GM23338 (cell line): ENCODE measurements at regions not wholly inside any gene's neighbourhood (a gene's known extent, or its start where the extent isn't known, plus 50 kb on each side); places are given as distances from the start of the nearest gene placed in this dataset.

ENCODE experiments used
- CREB1 ChIP-seq: fragments of 250-450 bp; sonication (Bioruptor Pico); IDR thresholded peaks from 2 replicates; pipeline ENCODE4 v1.5.0; 2020; ENCODE audit warnings: low read depth, mild to moderate bottlenecking, moderate library complexity
- EZH2 ChIP-seq: fragments of 200-600 bp; sonication (generic); IDR thresholded peaks from one replicate; pipeline ENCODE4 v1.8.0; 2017; ENCODE audit warnings: antibody characterized with exemption, mild to moderate bottlenecking, low read depth; ENCODE audit not compliant: unreplicated experiment
- EZH2phosphoT487 ChIP-seq: fragments of 200-600 bp; sonication (generic); IDR thresholded peaks from one replicate; pipeline ENCODE4 v1.8.1; 2018; ENCODE audit warnings: antibody characterized with exemption; ENCODE audit not compliant: unreplicated experiment
- JUNB ChIP-seq: IDR thresholded peaks from one replicate; pipeline ENCODE4 v1.6.1; 2016; ENCODE audit warnings: antibody characterized with exemption; ENCODE audit not compliant: unreplicated experiment
- POLR2AphosphoS5 ChIP-seq: IDR thresholded peaks from 2 replicates; pipeline ENCODE4 v1.6.1; 2016; ENCODE audit warnings: antibody characterized with exemption, low read depth
- ZNF114 ChIP-seq: fragments of 250-450 bp; sonication (Bioruptor Pico); IDR thresholded peaks from 2 replicates; pipeline ENCODE4 v1.5.0; 2020; ENCODE audit warnings: mild to moderate bottlenecking, moderate library complexity
- TF ChIP-seq, protein P1 (sequence below), 2 experiments: fragments of 200-600 bp in 1 of 2; sonication (generic) in 1 of 2; conservative IDR thresholded peaks; 2 replicates each; pipeline versions ENCODE4 v1.5.1 to v1.6.1; 2016 to 2017; ENCODE audit warnings: antibody characterized with exemption in 2 of 2, low read depth in 2 of 2, mild to moderate bottlenecking in 2 of 2, moderate library complexity in 1 of 2
- TF ChIP-seq, protein P2 (sequence below): IDR thresholded peaks from 2 replicates; pipeline ENCODE4 v1.6.1; 2016; ENCODE audit warnings: antibody characterized with exemption
- TF ChIP-seq, protein P3 (sequence below): IDR thresholded peaks from one replicate; pipeline ENCODE4 v1.6.1; 2018; ENCODE audit warnings: antibody characterized with exemption; ENCODE audit not compliant: unreplicated experiment

DNA sequence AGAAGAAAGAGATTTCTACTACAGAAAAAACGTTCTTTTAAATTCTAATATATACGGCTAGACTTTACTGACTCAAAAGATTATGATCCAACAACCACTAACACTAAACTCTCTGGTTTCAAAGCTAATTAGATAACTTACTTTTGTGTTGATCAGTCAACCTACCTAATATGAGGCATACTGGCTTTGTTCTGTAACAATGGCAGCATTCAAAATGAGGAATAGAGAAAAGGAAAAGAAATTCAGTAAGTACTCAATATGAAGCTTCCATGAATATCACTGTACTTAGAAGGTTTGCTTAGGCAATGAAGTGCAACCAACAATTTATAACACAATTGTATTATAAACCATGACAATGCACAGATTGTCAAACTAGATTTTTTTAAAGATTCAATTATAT is 430.5 kb upstream of the PMFBP1 start:
- TF ChIP-seq, protein P1, sequence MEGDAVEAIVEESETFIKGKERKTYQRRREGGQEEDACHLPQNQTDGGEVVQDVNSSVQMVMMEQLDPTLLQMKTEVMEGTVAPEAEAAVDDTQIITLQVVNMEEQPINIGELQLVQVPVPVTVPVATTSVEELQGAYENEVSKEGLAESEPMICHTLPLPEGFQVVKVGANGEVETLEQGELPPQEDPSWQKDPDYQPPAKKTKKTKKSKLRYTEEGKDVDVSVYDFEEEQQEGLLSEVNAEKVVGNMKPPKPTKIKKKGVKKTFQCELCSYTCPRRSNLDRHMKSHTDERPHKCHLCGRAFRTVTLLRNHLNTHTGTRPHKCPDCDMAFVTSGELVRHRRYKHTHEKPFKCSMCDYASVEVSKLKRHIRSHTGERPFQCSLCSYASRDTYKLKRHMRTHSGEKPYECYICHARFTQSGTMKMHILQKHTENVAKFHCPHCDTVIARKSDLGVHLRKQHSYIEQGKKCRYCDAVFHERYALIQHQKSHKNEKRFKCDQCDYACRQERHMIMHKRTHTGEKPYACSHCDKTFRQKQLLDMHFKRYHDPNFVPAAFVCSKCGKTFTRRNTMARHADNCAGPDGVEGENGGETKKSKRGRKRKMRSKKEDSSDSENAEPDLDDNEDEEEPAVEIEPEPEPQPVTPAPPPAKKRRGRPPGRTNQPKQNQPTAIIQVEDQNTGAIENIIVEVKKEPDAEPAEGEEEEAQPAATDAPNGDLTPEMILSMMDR (conservative IDR thresholded peaks at IDR 0.05; ENCODE audit: low read depth in 2 of 2): no peak
- no peak for TF ChIP-seq POLR2AphosphoS5
- TF ChIP-seq CREB1: no peak
- TF ChIP-seq EZH2phosphoT487: no peak
- TF ChIP-seq EZH2: no peak
- TF ChIP-seq, protein P2, sequence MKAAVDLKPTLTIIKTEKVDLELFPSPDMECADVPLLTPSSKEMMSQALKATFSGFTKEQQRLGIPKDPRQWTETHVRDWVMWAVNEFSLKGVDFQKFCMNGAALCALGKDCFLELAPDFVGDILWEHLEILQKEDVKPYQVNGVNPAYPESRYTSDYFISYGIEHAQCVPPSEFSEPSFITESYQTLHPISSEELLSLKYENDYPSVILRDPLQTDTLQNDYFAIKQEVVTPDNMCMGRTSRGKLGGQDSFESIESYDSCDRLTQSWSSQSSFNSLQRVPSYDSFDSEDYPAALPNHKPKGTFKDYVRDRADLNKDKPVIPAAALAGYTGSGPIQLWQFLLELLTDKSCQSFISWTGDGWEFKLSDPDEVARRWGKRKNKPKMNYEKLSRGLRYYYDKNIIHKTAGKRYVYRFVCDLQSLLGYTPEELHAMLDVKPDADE: no peak
- TF ChIP-seq, protein P3, sequence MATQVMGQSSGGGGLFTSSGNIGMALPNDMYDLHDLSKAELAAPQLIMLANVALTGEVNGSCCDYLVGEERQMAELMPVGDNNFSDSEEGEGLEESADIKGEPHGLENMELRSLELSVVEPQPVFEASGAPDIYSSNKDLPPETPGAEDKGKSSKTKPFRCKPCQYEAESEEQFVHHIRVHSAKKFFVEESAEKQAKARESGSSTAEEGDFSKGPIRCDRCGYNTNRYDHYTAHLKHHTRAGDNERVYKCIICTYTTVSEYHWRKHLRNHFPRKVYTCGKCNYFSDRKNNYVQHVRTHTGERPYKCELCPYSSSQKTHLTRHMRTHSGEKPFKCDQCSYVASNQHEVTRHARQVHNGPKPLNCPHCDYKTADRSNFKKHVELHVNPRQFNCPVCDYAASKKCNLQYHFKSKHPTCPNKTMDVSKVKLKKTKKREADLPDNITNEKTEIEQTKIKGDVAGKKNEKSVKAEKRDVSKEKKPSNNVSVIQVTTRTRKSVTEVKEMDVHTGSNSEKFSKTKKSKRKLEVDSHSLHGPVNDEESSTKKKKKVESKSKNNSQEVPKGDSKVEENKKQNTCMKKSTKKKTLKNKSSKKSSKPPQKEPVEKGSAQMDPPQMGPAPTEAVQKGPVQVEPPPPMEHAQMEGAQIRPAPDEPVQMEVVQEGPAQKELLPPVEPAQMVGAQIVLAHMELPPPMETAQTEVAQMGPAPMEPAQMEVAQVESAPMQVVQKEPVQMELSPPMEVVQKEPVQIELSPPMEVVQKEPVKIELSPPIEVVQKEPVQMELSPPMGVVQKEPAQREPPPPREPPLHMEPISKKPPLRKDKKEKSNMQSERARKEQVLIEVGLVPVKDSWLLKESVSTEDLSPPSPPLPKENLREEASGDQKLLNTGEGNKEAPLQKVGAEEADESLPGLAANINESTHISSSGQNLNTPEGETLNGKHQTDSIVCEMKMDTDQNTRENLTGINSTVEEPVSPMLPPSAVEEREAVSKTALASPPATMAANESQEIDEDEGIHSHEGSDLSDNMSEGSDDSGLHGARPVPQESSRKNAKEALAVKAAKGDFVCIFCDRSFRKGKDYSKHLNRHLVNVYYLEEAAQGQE: no peak
- no peak for TF ChIP-seq JUNB
- TF ChIP-seq ZNF114 (CRISPR knock-in tag): no peak
